ENCODE measurements at regions not wholly inside any gene's neighbourhood (a gene's known extent, or its start where the extent isn't known, plus 50 kb on each side); places are given as distances from the start of the nearest gene placed in this dataset.

DNA sequence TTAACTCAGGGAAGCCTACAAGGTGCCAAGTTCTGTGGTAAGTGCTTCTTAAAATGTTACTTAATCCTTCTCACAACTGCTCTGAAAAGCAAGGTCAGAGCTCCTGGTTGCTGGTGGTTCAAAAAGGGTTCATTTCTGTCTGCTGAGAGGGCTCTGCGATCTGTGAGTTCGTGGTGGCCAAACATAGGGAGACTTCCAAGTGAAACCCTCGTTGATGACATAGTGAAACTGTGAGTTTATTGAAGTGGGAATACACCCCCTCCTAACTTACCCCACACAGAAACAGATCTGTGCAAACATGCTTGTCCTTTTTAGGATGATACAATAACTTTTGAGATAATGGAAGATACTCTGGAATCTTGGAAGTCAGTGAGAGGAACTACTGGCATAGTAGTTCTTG lies 164.8 kb upstream of the PGRMC2 start:
- Mint-ChIP-seq H3K36me3 (no peaks in the 10 kb centered on the region), H3K4me1 (peaks cover 5% of the 10 kb centered on the region), H3K9me3 (no peaks in the 10 kb centered on the region), H3K27ac (no peak overlapping the region), H3K27me3 (ENCODE audit: low read depth) (no peaks in the 10 kb centered on the region), H3K4me3 (no peak overlapping the region)
- no peak for ATAC-seq
- POLR2A ChIA-PET = no interaction called here
- CTCF ChIA-PET = interaction anchor here (2.4 kb wide), 1 partner anchor 11 kb away, joined by 22 read pairs; no protein-coding TSS in a partner anchor
- TF ChIP-seq SOX15 (CRISPR knock-in tag; IDR thresholded peaks at IDR 0.05) (no peak), ZNF232 (CRISPR knock-in tag; IDR thresholded peaks at IDR 0.05) (no peak), FOXJ3 (CRISPR knock-in tag; IDR thresholded peaks at IDR 0.05; ENCODE audit: borderline replicate concordance) (no peak)
- DNase-seq (ENCODE audit: low spot score) = no peak

DNA sequence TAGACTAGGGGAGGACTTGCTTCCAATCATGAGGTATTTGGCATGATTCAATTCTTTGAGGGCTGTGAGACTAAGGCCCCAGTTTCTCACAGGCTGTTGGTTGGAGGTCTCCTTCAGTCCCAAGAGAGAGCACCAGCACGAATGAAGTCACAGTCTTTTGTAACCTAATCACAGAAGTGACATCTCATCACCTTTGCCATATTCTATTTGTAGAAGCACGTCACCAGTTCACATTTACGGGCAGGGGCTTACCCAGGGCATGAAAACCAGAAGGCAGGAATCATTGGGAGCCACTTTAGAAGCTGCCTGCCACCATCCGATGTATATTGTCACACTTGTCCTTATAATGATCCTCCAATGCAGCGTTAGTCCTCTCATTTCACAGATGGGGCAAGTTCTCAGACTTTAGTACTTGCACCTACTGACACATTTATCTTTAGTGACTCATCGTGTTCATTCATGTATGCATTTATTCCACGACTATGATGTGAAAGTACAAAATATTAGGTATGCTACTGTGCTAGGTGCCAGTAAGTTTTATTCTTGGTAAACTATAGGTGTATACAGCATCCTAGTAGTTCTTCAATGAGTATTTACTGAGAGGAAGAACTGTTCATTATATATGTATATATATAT lies 163.8 kb upstream of the PGRMC2 start:
- Mint-ChIP-seq H3K27ac (no peak overlapping the region), H3K9me3 (no peaks in the 10 kb centered on the region), H3K27me3 (ENCODE audit: low read depth) (no peaks in the 10 kb centered on the region), H3K4me3 (no peak overlapping the region), H3K36me3 (no peaks in the 10 kb centered on the region), H3K4me1 (peaks cover 5% of the 10 kb centered on the region)
- DNase-seq (ENCODE audit: low spot score) (no peak), ATAC-seq (no peak)
- ChIA-PET CTCF (no interaction called here), POLR2A (no interaction called here)
- TF ChIP-seq, protein P1, sequence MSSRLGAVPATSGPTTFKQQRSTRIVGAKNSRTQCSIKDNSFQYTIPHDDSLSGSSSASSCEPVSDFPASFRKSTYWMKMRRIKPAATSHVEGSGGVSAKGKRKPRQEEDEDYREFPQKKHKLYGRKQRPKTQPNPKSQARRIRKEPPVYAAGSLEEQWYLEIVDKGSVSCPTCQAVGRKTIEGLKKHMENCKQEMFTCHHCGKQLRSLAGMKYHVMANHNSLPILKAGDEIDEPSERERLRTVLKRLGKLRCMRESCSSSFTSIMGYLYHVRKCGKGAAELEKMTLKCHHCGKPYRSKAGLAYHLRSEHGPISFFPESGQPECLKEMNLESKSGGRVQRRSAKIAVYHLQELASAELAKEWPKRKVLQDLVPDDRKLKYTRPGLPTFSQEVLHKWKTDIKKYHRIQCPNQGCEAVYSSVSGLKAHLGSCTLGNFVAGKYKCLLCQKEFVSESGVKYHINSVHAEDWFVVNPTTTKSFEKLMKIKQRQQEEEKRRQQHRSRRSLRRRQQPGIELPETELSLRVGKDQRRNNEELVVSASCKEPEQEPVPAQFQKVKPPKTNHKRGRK (CRISPR knock-in tag; IDR thresholded peaks at IDR 0.05; ENCODE audit: borderline replicate concordance) = no peak
- TF ChIP-seq ELF4 (CRISPR knock-in tag; IDR thresholded peaks at IDR 0.05; ENCODE audit: low read depth) (no peak), NFATC4 (CRISPR knock-in tag; IDR thresholded peaks at IDR 0.05) (no peak), MXD4 (CRISPR knock-in tag; IDR thresholded peaks at IDR 0.05; ENCODE audit: borderline replicate concordance) (no peak), NFE2L1 (CRISPR knock-in tag; IDR thresholded peaks at IDR 0.05) (no peak), GRHL2 (CRISPR knock-in tag; IDR thresholded peaks at IDR 0.05; ENCODE audit: insufficient replicate concordance, severe bottlenecking) (no peak), ZBTB21 (CRISPR knock-in tag; IDR thresholded peaks at IDR 0.05; ENCODE audit: borderline replicate concordance) (no peak)
- TF ChIP-seq, protein P2, sequence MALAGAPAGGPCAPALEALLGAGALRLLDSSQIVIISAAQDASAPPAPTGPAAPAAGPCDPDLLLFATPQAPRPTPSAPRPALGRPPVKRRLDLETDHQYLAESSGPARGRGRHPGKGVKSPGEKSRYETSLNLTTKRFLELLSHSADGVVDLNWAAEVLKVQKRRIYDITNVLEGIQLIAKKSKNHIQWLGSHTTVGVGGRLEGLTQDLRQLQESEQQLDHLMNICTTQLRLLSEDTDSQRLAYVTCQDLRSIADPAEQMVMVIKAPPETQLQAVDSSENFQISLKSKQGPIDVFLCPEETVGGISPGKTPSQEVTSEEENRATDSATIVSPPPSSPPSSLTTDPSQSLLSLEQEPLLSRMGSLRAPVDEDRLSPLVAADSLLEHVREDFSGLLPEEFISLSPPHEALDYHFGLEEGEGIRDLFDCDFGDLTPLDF (CRISPR knock-in tag; IDR thresholded peaks at IDR 0.05) = no peak

DNA sequence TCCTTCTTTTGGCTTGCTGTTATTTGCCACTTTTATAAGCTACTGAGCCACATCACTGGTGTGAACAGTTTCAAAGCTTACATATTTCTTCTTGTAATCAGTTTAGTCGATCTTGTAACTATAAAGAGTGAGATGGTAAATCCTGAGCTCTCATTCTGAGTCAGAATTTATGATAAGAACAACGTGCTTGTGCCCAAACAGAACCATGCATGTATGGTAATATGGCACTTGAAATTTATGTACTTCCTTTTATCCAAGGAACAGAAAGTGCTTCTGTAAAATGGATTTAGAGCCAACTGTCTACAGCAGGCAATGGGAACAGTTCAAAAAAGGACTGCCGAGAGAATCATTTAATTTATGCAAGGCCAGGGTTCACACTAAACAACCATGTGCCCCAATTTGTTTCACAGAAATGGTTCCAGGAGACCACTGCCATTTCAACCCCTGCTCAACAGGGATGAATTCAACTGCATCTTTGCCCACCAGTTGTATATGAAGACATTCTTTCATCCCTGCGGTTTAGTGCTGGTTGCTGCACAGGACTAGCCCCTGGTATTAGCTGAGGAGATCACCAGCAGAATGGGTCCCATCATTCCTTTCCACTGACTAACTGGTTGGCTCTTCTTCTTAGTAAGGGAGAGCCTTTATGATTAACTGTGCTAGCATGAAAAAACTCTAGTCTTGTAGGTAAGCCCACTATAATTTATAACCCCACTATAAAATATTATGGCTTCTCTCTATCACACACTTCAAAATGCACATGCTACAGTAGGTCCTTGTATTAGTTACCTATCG lies 162.9 kb upstream of the PGRMC2 start:
- TF ChIP-seq, protein P3, sequence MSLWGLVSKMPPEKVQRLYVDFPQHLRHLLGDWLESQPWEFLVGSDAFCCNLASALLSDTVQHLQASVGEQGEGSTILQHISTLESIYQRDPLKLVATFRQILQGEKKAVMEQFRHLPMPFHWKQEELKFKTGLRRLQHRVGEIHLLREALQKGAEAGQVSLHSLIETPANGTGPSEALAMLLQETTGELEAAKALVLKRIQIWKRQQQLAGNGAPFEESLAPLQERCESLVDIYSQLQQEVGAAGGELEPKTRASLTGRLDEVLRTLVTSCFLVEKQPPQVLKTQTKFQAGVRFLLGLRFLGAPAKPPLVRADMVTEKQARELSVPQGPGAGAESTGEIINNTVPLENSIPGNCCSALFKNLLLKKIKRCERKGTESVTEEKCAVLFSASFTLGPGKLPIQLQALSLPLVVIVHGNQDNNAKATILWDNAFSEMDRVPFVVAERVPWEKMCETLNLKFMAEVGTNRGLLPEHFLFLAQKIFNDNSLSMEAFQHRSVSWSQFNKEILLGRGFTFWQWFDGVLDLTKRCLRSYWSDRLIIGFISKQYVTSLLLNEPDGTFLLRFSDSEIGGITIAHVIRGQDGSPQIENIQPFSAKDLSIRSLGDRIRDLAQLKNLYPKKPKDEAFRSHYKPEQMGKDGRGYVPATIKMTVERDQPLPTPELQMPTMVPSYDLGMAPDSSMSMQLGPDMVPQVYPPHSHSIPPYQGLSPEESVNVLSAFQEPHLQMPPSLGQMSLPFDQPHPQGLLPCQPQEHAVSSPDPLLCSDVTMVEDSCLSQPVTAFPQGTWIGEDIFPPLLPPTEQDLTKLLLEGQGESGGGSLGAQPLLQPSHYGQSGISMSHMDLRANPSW (CRISPR knock-in tag; conservative IDR thresholded peaks at IDR 0.05; ENCODE audit: low read depth) = no peak
- no peak for TF ChIP-seq MYBL2 (CRISPR knock-in tag; IDR thresholded peaks at IDR 0.05)
- no peak for TF ChIP-seq NR3C1 (CRISPR knock-in tag; conservative IDR thresholded peaks at IDR 0.05; ENCODE audit: low read depth)
- TF ChIP-seq RELA (CRISPR knock-in tag; IDR thresholded peaks at IDR 0.05; ENCODE audit: borderline replicate concordance) = no peak
- no peak for TF ChIP-seq ZNF671 (CRISPR knock-in tag; IDR thresholded peaks at IDR 0.05)
- TF ChIP-seq IRF2 (CRISPR knock-in tag; IDR thresholded peaks at IDR 0.05; ENCODE audit: borderline replicate concordance, low read depth) = no peak
- TF ChIP-seq, protein P4, sequence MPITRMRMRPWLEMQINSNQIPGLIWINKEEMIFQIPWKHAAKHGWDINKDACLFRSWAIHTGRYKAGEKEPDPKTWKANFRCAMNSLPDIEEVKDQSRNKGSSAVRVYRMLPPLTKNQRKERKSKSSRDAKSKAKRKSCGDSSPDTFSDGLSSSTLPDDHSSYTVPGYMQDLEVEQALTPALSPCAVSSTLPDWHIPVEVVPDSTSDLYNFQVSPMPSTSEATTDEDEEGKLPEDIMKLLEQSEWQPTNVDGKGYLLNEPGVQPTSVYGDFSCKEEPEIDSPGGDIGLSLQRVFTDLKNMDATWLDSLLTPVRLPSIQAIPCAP (CRISPR knock-in tag; IDR thresholded peaks at IDR 0.05) = no peak
- TF ChIP-seq, protein P5, sequence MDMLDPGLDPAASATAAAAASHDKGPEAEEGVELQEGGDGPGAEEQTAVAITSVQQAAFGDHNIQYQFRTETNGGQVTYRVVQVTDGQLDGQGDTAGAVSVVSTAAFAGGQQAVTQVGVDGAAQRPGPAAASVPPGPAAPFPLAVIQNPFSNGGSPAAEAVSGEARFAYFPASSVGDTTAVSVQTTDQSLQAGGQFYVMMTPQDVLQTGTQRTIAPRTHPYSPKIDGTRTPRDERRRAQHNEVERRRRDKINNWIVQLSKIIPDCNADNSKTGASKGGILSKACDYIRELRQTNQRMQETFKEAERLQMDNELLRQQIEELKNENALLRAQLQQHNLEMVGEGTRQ (CRISPR knock-in tag; IDR thresholded peaks at IDR 0.05) = no peak
- no peak for TF ChIP-seq GRHL2 (CRISPR knock-in tag; IDR thresholded peaks at IDR 0.05; ENCODE audit: insufficient replicate concordance, severe bottlenecking)
- ATAC-seq (no peak), DNase-seq (ENCODE audit: low spot score) (no peak)
- H3K27me3 Mint-ChIP-seq (ENCODE audit: low read depth) = no peaks in the 10 kb centered on the region
- H3K4me3 Mint-ChIP-seq = no peak overlapping the region
- peaks cover 5% of the 10 kb centered on the region for H3K4me1 Mint-ChIP-seq
- no peaks in the 10 kb centered on the region for H3K9me3 Mint-ChIP-seq
- H3K27ac Mint-ChIP-seq = no peak overlapping the region
- no peaks in the 10 kb centered on the region for H3K36me3 Mint-ChIP-seq
- ChIA-PET CTCF (no interaction called here), POLR2A (no interaction called here)
